ENCODE measurements at regions not wholly inside any gene's neighbourhood (a gene's known extent, or its start where the extent isn't known, plus 50 kb on each side); places are given as distances from the start of the nearest gene placed in this dataset.

GRCh38 chr3:106168962-106169750 lies 300.3 kb upstream of the CBLB start:
- TF ChIP-seq CTCF (IDR thresholded peaks at IDR 0.05) (no peak), POLR2A (IDR thresholded peaks at IDR 0.05; ENCODE audit: low read depth) (no peak), POLR2AphosphoS5 (IDR thresholded peaks at IDR 0.05) (no peak), EP300 (IDR thresholded peaks at IDR 0.05) (no peak)

All from esophagus muscularis mucosa (tissue), 4 donors.